Ishikawa (cell line): ENCODE measurements at regions not wholly inside any gene's neighbourhood (a gene's known extent, or its start where the extent isn't known, plus 50 kb on each side); places are given as distances from the start of the nearest gene placed in this dataset.

ENCODE experiments used
- CEBPB ChIP-seq: IDR thresholded peaks from 2 replicates; pipeline ENCODE4 v1.6.1; 2012
- CREB1 ChIP-seq: IDR thresholded peaks from 2 replicates; pipeline ENCODE4 v1.6.1; 2012; ENCODE audit warnings: low read depth
- EGR1 ChIP-seq: IDR thresholded peaks from 2 replicates; pipeline ENCODE4 v1.6.1; 2012
- EP300 ChIP-seq: IDR thresholded peaks from 2 replicates; pipeline ENCODE4 v1.6.1; 2012; ENCODE audit warnings: borderline replicate concordance
- FOXM1 ChIP-seq: IDR thresholded peaks from 2 replicates; pipeline ENCODE4 v1.6.1; 2012; ENCODE audit warnings: low read depth, borderline replicate concordance
- NFIC ChIP-seq: IDR thresholded peaks from 2 replicates; pipeline ENCODE4 v1.6.1; 2012
- RAD21 ChIP-seq: IDR thresholded peaks from 2 replicates; pipeline ENCODE4 v1.6.1; 2012; ENCODE audit warnings: low read depth
- REST ChIP-seq: IDR thresholded peaks from 2 replicates; pipeline ENCODE4 v1.6.1; 2012; ENCODE audit warnings: low read depth, mild to moderate bottlenecking
- TAF1 ChIP-seq: IDR thresholded peaks from 2 replicates; pipeline ENCODE4 v1.6.1; 2012; ENCODE audit warnings: low read depth, mild to moderate bottlenecking
- TCF12 ChIP-seq: IDR thresholded peaks from 2 replicates; pipeline ENCODE4 v1.6.1; 2012; ENCODE audit warnings: low read depth
- TEAD4 ChIP-seq: IDR thresholded peaks from 2 replicates; pipeline ENCODE4 v1.6.1; 2012
- USF1 ChIP-seq: IDR thresholded peaks from 2 replicates; pipeline ENCODE4 v1.6.1; 2012
- YY1 ChIP-seq: IDR thresholded peaks from 2 replicates; pipeline ENCODE4 v1.6.1; 2012; ENCODE audit warnings: low read depth
- ZBTB7A ChIP-seq: IDR thresholded peaks from 2 replicates; pipeline ENCODE4 v1.6.1; 2012; ENCODE audit warnings: low read depth
- TF ChIP-seq, protein P1 (sequence below): IDR thresholded peaks from 2 replicates; pipeline ENCODE4 v1.6.1; 2012

- no peak for TF ChIP-seq NFIC
- no peak for TF ChIP-seq EP300
- TF ChIP-seq FOXM1 = no peak
- no peak for TF ChIP-seq YY1
- TF ChIP-seq, protein P1, sequence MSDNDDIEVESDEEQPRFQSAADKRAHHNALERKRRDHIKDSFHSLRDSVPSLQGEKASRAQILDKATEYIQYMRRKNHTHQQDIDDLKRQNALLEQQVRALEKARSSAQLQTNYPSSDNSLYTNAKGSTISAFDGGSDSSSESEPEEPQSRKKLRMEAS = no peak
- TF ChIP-seq TCF12 = no peak
- no peak for TF ChIP-seq EGR1
- no peak for TF ChIP-seq TAF1
- no peak for TF ChIP-seq CEBPB
- no peak for TF ChIP-seq REST
- TF ChIP-seq RAD21 = no peak
- no peak for TF ChIP-seq TEAD4
- TF ChIP-seq ZBTB7A = no peak
Measured at GRCh38 chr5:57410374-57411320, 72.0 kb downstream of the ACTBL2 start.

GRCh38 chr5:57408714-57409113 lies 73.9 kb downstream of the ACTBL2 start:
- TF ChIP-seq, protein P1 = no peak
- no peak for TF ChIP-seq YY1
- no peak for TF ChIP-seq CEBPB
- TF ChIP-seq TCF12 = no peak
- TF ChIP-seq TAF1 = no peak
- no peak for TF ChIP-seq RAD21
- TF ChIP-seq USF1 = no peak
- TF ChIP-seq FOXM1 = no peak
- TF ChIP-seq CREB1 = no peak
- no peak for TF ChIP-seq EGR1
- no peak for TF ChIP-seq ZBTB7A
- no peak for TF ChIP-seq NFIC

GRCh38 chr5:57408285-57408684 lies 74.3 kb downstream of the ACTBL2 start:
- TF ChIP-seq TCF12 (no peak), USF1 (no peak), NFIC (no peak), TAF1 (no peak), EP300 (no peak), RAD21 (no peak), YY1 (no peak), FOXM1 (no peak), CREB1 (no peak), EGR1 (no peak), TEAD4 (no peak), CEBPB (no peak), ZBTB7A (no peak), REST (no peak)
- TF ChIP-seq, protein P1 = no peak

DNA sequence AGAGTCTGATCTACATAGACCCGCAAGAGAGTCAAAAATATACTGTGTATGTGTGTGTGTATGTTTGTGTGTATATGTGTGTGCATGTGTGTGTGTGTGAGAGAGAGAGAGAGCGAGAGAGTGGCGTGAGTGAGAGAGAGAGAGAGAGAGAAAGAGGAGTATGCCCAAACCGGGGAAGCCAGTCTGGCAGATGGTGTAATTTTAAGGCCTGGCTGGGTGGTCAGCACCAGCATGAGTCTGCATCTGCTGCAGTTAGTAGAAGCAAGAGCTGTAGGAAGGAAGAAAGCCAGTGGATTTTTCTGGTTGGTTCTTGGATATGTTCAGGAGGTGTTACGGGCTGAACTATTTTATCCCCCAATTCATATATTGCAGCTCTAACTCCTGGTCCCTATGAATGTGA lies 75.2 kb downstream of the ACTBL2 start:
- TF ChIP-seq CEBPB = no peak
- no peak for TF ChIP-seq NFIC
- no peak for TF ChIP-seq EP300
- no peak for TF ChIP-seq RAD21
- no peak for TF ChIP-seq REST
- TF ChIP-seq YY1 = no peak
- TF ChIP-seq USF1 = no peak
- no peak for TF ChIP-seq TEAD4
- TF ChIP-seq, protein P1 = no peak
- TF ChIP-seq TAF1 = no peak
- TF ChIP-seq ZBTB7A = no peak
- no peak for TF ChIP-seq EGR1
- no peak for TF ChIP-seq FOXM1
- no peak for TF ChIP-seq CREB1
- no peak for TF ChIP-seq TCF12
